RWPE1 (cell line): ENCODE measurements at regions not wholly inside any gene's neighbourhood (a gene's known extent, or its start where the extent isn't known, plus 50 kb on each side); places are given as distances from the start of the nearest gene placed in this dataset.

Source experiments
- CTCF ChIA-PET: fragments of 350-600 bp; sonication (Branson Sonifier 250); formaldehyde crosslinking; extraction: SDS; loops from one replicate; lab custom pipeline; 2021; lab: Yijun Ruan, JAX
- POLR2A ChIA-PET: fragments of 400-600 bp; formaldehyde crosslinking; extraction: SDS; loops from one replicate; lab custom pipeline; 2020; ENCODE audit warnings: antibody characterized with exemption; ENCODE audit not compliant: low non-redundant PET; lab: Yijun Ruan, JAX
- DNase-seq: peaks from one replicate; pipeline ENCODE4 v3.0.0; 2012; ENCODE audit warnings: low spot score
- H3K27ac ChIP-seq: fragments of 450-650 bp; 2 replicates; pipeline ENCODE4 v1.5.1; 2017
- TF ChIP-seq, protein P1 (sequence below): fragments of 450-650 bp; conservative IDR thresholded peaks from 2 replicates; pipeline ENCODE4 v1.5.1; 2017; ENCODE audit warnings: low read depth, mild to moderate bottlenecking

DNA sequence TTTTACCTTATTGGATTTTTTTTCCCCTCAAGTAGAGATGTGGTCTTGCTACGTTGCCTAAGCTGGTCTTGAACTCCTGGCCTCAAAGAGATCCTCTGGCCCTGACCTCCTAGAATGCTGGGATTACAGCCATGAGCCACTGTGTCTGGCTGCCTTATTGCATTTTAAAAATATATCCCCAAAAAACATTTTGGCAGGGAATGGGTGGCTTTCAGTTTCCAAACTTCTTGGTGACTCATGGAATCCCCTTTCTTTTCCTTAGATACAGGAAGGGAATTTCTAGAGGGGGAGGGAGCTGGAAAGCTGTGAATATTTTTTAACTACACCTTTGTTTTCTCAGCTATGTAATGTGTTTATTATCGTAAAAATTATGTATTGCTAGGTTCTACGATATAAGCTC is 73.3 kb downstream of the SNRPE start:
- ChIA-PET POLR2A (no interaction called here), CTCF (interaction anchor here (0.6 kb wide), 1 partner anchor 8 kb away, joined by 3 read pairs; no protein-coding TSS in a partner anchor)
- no peak for DNase-seq
- TF ChIP-seq, protein P1, sequence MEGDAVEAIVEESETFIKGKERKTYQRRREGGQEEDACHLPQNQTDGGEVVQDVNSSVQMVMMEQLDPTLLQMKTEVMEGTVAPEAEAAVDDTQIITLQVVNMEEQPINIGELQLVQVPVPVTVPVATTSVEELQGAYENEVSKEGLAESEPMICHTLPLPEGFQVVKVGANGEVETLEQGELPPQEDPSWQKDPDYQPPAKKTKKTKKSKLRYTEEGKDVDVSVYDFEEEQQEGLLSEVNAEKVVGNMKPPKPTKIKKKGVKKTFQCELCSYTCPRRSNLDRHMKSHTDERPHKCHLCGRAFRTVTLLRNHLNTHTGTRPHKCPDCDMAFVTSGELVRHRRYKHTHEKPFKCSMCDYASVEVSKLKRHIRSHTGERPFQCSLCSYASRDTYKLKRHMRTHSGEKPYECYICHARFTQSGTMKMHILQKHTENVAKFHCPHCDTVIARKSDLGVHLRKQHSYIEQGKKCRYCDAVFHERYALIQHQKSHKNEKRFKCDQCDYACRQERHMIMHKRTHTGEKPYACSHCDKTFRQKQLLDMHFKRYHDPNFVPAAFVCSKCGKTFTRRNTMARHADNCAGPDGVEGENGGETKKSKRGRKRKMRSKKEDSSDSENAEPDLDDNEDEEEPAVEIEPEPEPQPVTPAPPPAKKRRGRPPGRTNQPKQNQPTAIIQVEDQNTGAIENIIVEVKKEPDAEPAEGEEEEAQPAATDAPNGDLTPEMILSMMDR, result no peak
- no peak overlapping the region for H3K27ac ChIP-seq

GRCh38 chr1:203935321-203935720 is 73.9 kb downstream of the SNRPE start:
- ChIA-PET CTCF (no interaction called here), POLR2A (no interaction called here)
- TF ChIP-seq, protein P1, result no peak
- no peak for DNase-seq
- H3K27ac ChIP-seq, result no peak overlapping the region

DNA sequence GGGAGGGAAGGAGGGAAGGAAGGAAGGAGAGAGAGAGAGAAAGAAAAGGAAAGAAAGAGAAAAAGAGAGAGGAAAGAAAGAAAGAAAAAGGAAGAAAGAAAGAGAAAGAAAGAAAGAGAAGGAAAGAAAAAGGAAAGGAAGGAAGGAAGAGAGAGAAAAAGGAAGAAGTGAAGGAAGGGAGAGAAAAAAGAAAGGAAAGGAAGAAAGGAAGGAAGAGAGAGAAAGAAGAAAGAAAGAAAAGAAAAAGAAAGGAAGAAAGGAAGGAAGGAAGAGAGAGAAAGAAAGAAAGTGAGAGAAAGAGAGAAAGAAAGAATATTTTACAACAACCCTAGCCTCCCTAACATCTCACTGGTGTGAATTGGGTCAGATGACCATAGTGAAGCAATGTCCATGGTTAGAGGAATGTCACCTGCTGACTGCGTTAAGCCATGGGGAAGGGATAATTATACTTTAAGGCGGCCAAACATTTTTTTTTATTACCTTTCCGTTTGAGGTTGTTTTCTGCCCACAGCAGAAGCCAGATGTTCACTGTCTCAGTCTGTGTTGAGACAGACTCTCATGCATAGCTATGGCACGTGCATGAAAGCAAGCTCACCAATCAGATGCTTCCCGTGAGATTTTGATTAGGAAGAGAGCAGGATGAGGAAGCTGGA is 76.4 kb downstream of the SNRPE start:
- ChIA-PET POLR2A (no interaction called here), CTCF (no interaction called here)
- DNase-seq, result no peak
- H3K27ac ChIP-seq, result no peak overlapping the region
- TF ChIP-seq, protein P1, result no peak

DNA sequence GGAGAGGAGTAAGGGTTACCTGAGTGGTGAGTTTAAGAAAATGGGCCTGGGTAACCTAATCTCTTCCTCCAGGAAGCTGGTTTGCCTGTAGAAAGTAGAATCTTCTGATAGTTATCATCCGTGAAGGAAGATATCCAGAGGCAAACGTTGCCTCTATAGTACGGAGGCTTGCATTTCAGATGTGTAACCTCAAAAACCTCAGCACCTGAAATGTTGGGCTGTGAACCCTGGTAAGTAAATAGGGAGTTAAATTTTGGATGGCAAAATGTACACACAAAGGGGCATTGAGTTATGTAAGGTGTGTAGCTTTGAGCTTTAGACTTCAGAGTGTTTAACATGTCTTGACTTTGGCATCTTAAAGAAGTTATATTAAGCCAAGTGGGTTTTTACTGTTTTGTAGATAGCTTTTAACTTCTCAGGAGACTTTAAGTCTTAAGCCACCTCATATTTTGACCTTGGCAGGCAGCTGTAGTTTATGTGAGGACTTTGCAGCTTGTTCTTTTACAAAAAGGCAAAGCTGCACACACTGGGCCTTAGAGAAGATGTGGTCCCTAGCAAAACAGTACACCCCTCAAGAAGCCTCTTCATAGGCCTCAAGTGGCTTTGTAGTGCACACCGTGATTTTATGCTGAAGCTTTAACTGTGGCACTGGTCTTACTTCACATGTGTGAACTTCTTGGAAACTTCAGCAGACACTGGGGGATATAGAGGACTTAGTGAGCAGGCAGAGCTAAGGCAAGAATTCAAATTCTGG is 83.4 kb downstream of the SNRPE start:
- no peak overlapping the region for H3K27ac ChIP-seq
- ChIA-PET POLR2A (no interaction called here), CTCF (interaction anchor here (0.5 to 1.8 kb wide), 5 partner anchors 32 to 586 kb away, joined by 3 to 4 read pairs (median 3); no protein-coding TSS in a partner anchor)
- TF ChIP-seq, protein P1, result no peak
- no peak for DNase-seq

DNA sequence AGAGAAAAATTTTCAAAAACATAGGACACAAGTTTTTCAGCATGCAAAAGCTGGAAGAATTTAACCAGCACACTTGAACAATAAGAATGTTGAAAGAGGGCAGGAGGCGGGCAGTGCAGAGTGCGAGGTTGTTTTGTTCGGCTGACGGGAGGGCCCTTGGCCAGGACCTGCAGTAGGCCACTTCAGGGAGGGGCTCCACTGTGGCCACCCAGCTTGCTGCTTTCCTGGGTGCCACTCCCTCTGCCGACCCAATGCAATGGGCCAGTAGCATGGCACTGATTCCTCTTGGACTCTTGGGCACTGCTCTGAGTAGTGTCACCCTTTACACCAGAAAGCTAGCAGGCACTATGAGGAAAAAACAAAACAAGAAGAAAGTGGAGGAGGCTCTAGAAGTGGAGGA is 92.9 kb downstream of the SNRPE start:
- TF ChIP-seq, protein P1, result no peak
- no peak overlapping the region for H3K27ac ChIP-seq
- ChIA-PET POLR2A (no interaction called here), CTCF (interaction anchor here (0.9 kb wide), 1 partner anchor 17 kb away, joined by 5 read pairs; no protein-coding TSS in a partner anchor)
- no peak for DNase-seq

GRCh38 chr1:203954788-203955552 is 93.6 kb downstream of the SNRPE start:
- no peak overlapping the region for H3K27ac ChIP-seq
- ChIA-PET POLR2A (no interaction called here), CTCF (interaction anchor here (0.9 kb wide), 1 partner anchor 18 kb away, joined by 5 read pairs; no protein-coding TSS in a partner anchor)
- TF ChIP-seq, protein P1, result no peak
- no peak for DNase-seq
